Heart left ventricle (tissue), 13 donors: ENCODE measurements at regions not wholly inside any gene's neighbourhood (a gene's known extent, or its start where the extent isn't known, plus 50 kb on each side); places are given as distances from the start of the nearest gene placed in this dataset.

Source experiments
- CTCF ChIP-seq, 12 donors: fragments of 200-600 bp; sonication (generic) in 4 of 12; IDR thresholded peaks; one replicate each; pipeline versions ENCODE4 v1.5.0 to v1.8.0; 2018 to 2022; ENCODE audit warnings: antibody characterized with exemption in 12 of 12, mild to moderate bottlenecking in 5 of 12
- POLR2A ChIP-seq, 2 donors: fragments of 450-650 bp; IDR thresholded peaks; one replicate each; pipeline ENCODE4 v1.6.1; 2017; ENCODE audit warnings: antibody characterized with exemption in 2 of 2, mild to moderate bottlenecking in 2 of 2, moderate library complexity in 2 of 2
- donor health status: ischemic (EF 13 %, LVEDD 7.1; RV severe dilation, severe dysfunction).
- donor health status: DM: no; HTN: yes; CAD: no.
- donor health status: DM: no; HTN: no; CAD: no.
- donor health status: ischemic (EF 25% LVEDD 6.9; RV normal size, moderate dysfunction).
- donor health status: ischemic (EF 25% LVEDD 5.7; RV mildly dilated, moderate dysfunction).
- donor health status: ischemic (EF 35%, LVEDD 5.7; RV mildly dilated, moderate dysfunction).
- donor health status: nonischemic (EF 11% LVEDD 7.7; RV severe dilation, severe dysfunction).
- donor health status: DM: yes; HTN: yes; CAD: no.
- donor health status: PGD.
- donor health status: ischemic (EF 29% LVEDD 5.4; RV normal size, mild dysfunction).
- donor health status: nonischemic (EF 23%, LVEDD 6.1; RV moderate dilation, normal function).

GRCh38 chr1:221228594-221228993 lies 349.4 kb downstream of the HLX start:
- TF ChIP-seq CTCF (IDR thresholded peaks at IDR 0.05) (no peak), POLR2A (IDR thresholded peaks at IDR 0.05) (no peak)
